Neural cell (in vitro differentiated cells): ENCODE measurements at regions not wholly inside any gene's neighbourhood (a gene's known extent, or its start where the extent isn't known, plus 50 kb on each side); places are given as distances from the start of the nearest gene placed in this dataset.

Source experiments
- H2AFZ ChIP-seq: fragments of 200-600, 300-800 bp; sonication (generic), shearing (Covaris generic); 2 replicates; pipeline ENCODE4 v1.6.0; 2014; ENCODE audit warnings: low read depth, mild to moderate bottlenecking, antibody characterized with exemption, low read length, moderate library complexity
- H3F3A ChIP-seq: fragments of 200-600 bp; shearing (Covaris generic); 2 replicates; pipeline ENCODE4 v1.6.1; 2016; ENCODE audit warnings: mild to moderate bottlenecking, moderate library complexity, mixed read lengths, antibody characterized with exemption, low read length; ENCODE audit not compliant: insufficient read depth, poor library complexity, severe bottlenecking
- H3K27ac ChIP-seq: fragments of 200-600, 300-800 bp; sonication (generic), shearing (Covaris generic); 2 replicates; pipeline ENCODE4 v1.5.1; 2014; ENCODE audit warnings: mild to moderate bottlenecking, low read length, moderate library complexity
- H3K27me3 ChIP-seq: fragments of 300-800, 200-600 bp; sonication (generic), shearing (Covaris generic); 2 replicates; pipeline ENCODE4 v1.6.0; 2014; ENCODE audit warnings: mild to moderate bottlenecking, low read depth, low read length, moderate library complexity; ENCODE audit not compliant: insufficient read depth
- H3K36me3 ChIP-seq: fragments of 300-800, 200-600 bp; sonication (generic), shearing (Covaris generic); 2 replicates; pipeline ENCODE4 v1.5.1; 2014; ENCODE audit warnings: mild to moderate bottlenecking, antibody characterized with exemption, low read length, moderate library complexity; ENCODE audit not compliant: insufficient read depth
- H3K4me2 ChIP-seq: fragments of 300-800, 200-600 bp; sonication (generic), shearing (Covaris generic); 2 replicates; pipeline ENCODE4 v1.6.0; 2014; ENCODE audit warnings: mild to moderate bottlenecking, low read length
- H3K4me3 ChIP-seq: fragments of 300-800, 200-600 bp; sonication (generic), shearing (Covaris generic); 2 replicates; pipeline ENCODE4 v1.5.1; 2014; ENCODE audit warnings: mild to moderate bottlenecking, low read length, moderate library complexity
- H3K79me2 ChIP-seq: fragments of 200-600 bp; shearing (Covaris generic); replicated peaks from 2 replicates; pipeline ENCODE4 v1.6.0; 2014; ENCODE audit warnings: mild to moderate bottlenecking, low read length, moderate library complexity; ENCODE audit not compliant: insufficient read depth
- H3K9ac ChIP-seq: fragments of 300-800, 200-600 bp; sonication (generic), shearing (Covaris generic); 2 replicates; pipeline ENCODE4 v1.6.1; 2016; ENCODE audit warnings: mild to moderate bottlenecking, low read length, mixed read lengths
- H3K9me2 ChIP-seq: fragments of 200-600 bp; shearing (Covaris generic); 2 replicates; pipeline ENCODE4 v1.6.1; 2016; ENCODE audit warnings: mild to moderate bottlenecking, low read length, mixed read lengths; ENCODE audit not compliant: insufficient read depth
- H3K9me3 ChIP-seq: fragments of 200-600, 300-800 bp; sonication (generic), shearing (Covaris generic); 2 replicates; pipeline ENCODE4 v1.6.1; 2016; ENCODE audit warnings: mild to moderate bottlenecking, mixed run types, low read length, moderate library complexity, mixed read lengths
- H4K20me1 ChIP-seq: fragments of 200-600 bp; shearing (Covaris generic); 2 replicates; pipeline ENCODE4 v1.6.1; 2016; ENCODE audit warnings: mild to moderate bottlenecking, mixed run types; ENCODE audit not compliant: insufficient read depth
- CTCF ChIP-seq: fragments of 450-650 bp; IDR thresholded peaks from 2 replicates; pipeline ENCODE4 v1.5.1; 2014; ENCODE audit warnings: antibody characterized with exemption, mild to moderate bottlenecking, moderate library complexity; ENCODE audit not compliant: poor library complexity, severe bottlenecking
- EP300 ChIP-seq: fragments of 450-650 bp; conservative IDR thresholded peaks from 2 replicates; pipeline ENCODE4 v1.6.1; 2014; ENCODE audit warnings: antibody characterized with exemption, mild to moderate bottlenecking, moderate library complexity; ENCODE audit not compliant: poor library complexity, severe bottlenecking
- EZH2 ChIP-seq: fragments of 200-600, 300-800 bp; shearing (Covaris generic), sonication (generic); IDR thresholded peaks from 2 replicates; pipeline ENCODE4 v1.6.1; 2014; ENCODE audit warnings: antibody characterized with exemption, low read length, borderline replicate concordance, mild to moderate bottlenecking; ENCODE audit not compliant: insufficient read depth, poor library complexity, severe bottlenecking
- MXI1 ChIP-seq: fragments of 450-650 bp; conservative IDR thresholded peaks from 2 replicates; pipeline ENCODE4 v1.6.1; 2014; ENCODE audit warnings: antibody characterized with exemption, mild to moderate bottlenecking; ENCODE audit not compliant: poor library complexity, severe bottlenecking
- POLR2AphosphoS5 ChIP-seq: IDR thresholded peaks from 2 replicates; pipeline ENCODE4 v1.6.1; 2012
- RAD21 ChIP-seq: fragments of 450-650 bp; conservative IDR thresholded peaks from 2 replicates; pipeline ENCODE4 v1.6.1; 2014; ENCODE audit warnings: antibody characterized with exemption, mild to moderate bottlenecking, moderate library complexity
- REST ChIP-seq: IDR thresholded peaks from 2 replicates; pipeline ENCODE4 v1.6.1; 2012; ENCODE audit warnings: borderline replicate concordance
- SMC3 ChIP-seq: fragments of 450-650 bp; conservative IDR thresholded peaks from 2 replicates; pipeline ENCODE4 v1.6.1; 2014; ENCODE audit warnings: antibody characterized with exemption, mild to moderate bottlenecking, moderate library complexity; ENCODE audit not compliant: poor library complexity
- TAF1 ChIP-seq: IDR thresholded peaks from 2 replicates; pipeline ENCODE4 v1.6.1; 2012; ENCODE audit warnings: low read depth

- no peaks in the 10 kb centered on the region for H3F3A ChIP-seq
- H2AFZ ChIP-seq, result no peak overlapping the region
- H3K27ac ChIP-seq, result no peak overlapping the region
- TF ChIP-seq CTCF (no peak), SMC3 (no peak), MXI1 (no peak), EZH2 (no peak), RAD21 (no peak), POLR2AphosphoS5 (no peak), EP300 (no peak), TAF1 (no peak), REST (no peak)
- no peaks in the 10 kb centered on the region for H3K79me2 ChIP-seq
- H3K9ac ChIP-seq, result no peak overlapping the region
- H3K9me3 ChIP-seq, result no peaks in the 10 kb centered on the region
- no peaks in the 10 kb centered on the region for H3K27me3 ChIP-seq
- no peaks in the 10 kb centered on the region for H3K9me2 ChIP-seq
- no peaks in the 10 kb centered on the region for H4K20me1 ChIP-seq
- no peaks in the 10 kb centered on the region for H3K36me3 ChIP-seq
- no peak overlapping the region for H3K4me3 ChIP-seq
- H3K4me2 ChIP-seq, result no peak overlapping the region
Measured at GRCh38 chr7:36045830-36046341, 107.2 kb upstream of the EEPD1 start.

GRCh38 chr7:36047091-36047658 lies 105.9 kb upstream of the EEPD1 start:
- Histone ChIP-seq H3K27me3 (no peaks in the 10 kb centered on the region), H3K36me3 (no peaks in the 10 kb centered on the region), H3K27ac (no peak overlapping the region), H3K79me2 (no peaks in the 10 kb centered on the region), H3K4me2 (no peak overlapping the region), H3K9me2 (no peaks in the 10 kb centered on the region), H3K9ac (no peak overlapping the region), H3F3A (no peaks in the 10 kb centered on the region), H4K20me1 (no peaks in the 10 kb centered on the region), H3K9me3 (no peaks in the 10 kb centered on the region), H2AFZ (no peak overlapping the region), H3K4me3 (no peak overlapping the region)
- TF ChIP-seq TAF1, result no peak
- no peak for TF ChIP-seq SMC3
- no peak for TF ChIP-seq POLR2AphosphoS5
- no peak for TF ChIP-seq REST
- no peak for TF ChIP-seq RAD21
- no peak for TF ChIP-seq EZH2
- no peak for TF ChIP-seq CTCF
- no peak for TF ChIP-seq EP300
- no peak for TF ChIP-seq MXI1
